H9 (cell line): ENCODE measurements at regions not wholly inside any gene's neighbourhood (a gene's known extent, or its start where the extent isn't known, plus 50 kb on each side); places are given as distances from the start of the nearest gene placed in this dataset.

Experiments used
- DNase-seq: peaks from one replicate; pipeline ENCODE4 v3.0.0-alpha.2; 2017
- H2AFZ ChIP-seq: one replicate; pipeline ENCODE4 v1.6.1; 2013; ENCODE audit warnings: mild to moderate bottlenecking, low read length, control low read depth, moderate library complexity
- H2AK5ac ChIP-seq: 2 replicates; pipeline ENCODE4 v1.6.1; 2013; ENCODE audit warnings: low read length, control low read depth, mixed read lengths; ENCODE audit not compliant: insufficient read length
- H2BK120ac ChIP-seq: one replicate; pipeline ENCODE4 v1.6.1; 2013; ENCODE audit warnings: low read depth, mild to moderate bottlenecking, low read length, control low read depth, inconsistent platforms; ENCODE audit not compliant: poor library complexity, severe bottlenecking
- H2BK12ac ChIP-seq: 2 replicates; pipeline ENCODE4 v1.6.1; 2013; ENCODE audit warnings: low read length, control low read depth, mixed read lengths, low read depth; ENCODE audit not compliant: insufficient read length
- H2BK15ac ChIP-seq: 2 replicates; pipeline ENCODE4 v1.6.1; 2013; ENCODE audit warnings: low read depth, low read length, control low read depth
- H2BK20ac ChIP-seq: one replicate; pipeline ENCODE4 v1.6.1; 2013; ENCODE audit warnings: low read depth, mild to moderate bottlenecking, low read length, control low read depth, inconsistent platforms; ENCODE audit not compliant: poor library complexity, severe bottlenecking
- H2BK5ac ChIP-seq: 2 replicates; pipeline ENCODE4 v1.6.1; 2013; ENCODE audit warnings: low read length, control low read depth, mixed read lengths; ENCODE audit not compliant: insufficient read length
- H3K14ac ChIP-seq: 2 replicates; pipeline ENCODE4 v1.6.1; 2013; ENCODE audit warnings: low read length, control low read depth; ENCODE audit not compliant: insufficient read depth
- H3K18ac ChIP-seq: 2 replicates; pipeline ENCODE4 v1.6.1; 2013; ENCODE audit warnings: low read depth, mild to moderate bottlenecking, mixed read lengths, low read length, control low read depth; ENCODE audit not compliant: insufficient read length
- H3K23ac ChIP-seq: 2 replicates; pipeline ENCODE4 v1.6.1; 2013; ENCODE audit warnings: low read length, control low read depth, mixed read lengths, low read depth; ENCODE audit not compliant: insufficient read length
- H3K23me2 ChIP-seq: 2 replicates; pipeline ENCODE4 v1.6.1; 2013; ENCODE audit warnings: low read depth, mild to moderate bottlenecking, mixed read lengths, low read length, control low read depth; ENCODE audit not compliant: insufficient read length, poor library complexity, severe bottlenecking
- H3K27ac ChIP-seq: 2 replicates; pipeline ENCODE4 v1.5.1; 2013; ENCODE audit warnings: low read length, control low read depth, mixed read lengths, low read depth; ENCODE audit not compliant: insufficient read length
- H3K27me3 ChIP-seq: 2 replicates; pipeline ENCODE4 v1.6.1; 2013; ENCODE audit warnings: low read length, control low read depth, inconsistent platforms; ENCODE audit not compliant: insufficient read depth
- H3K4ac ChIP-seq: 2 replicates; pipeline ENCODE4 v1.6.1; 2013; ENCODE audit warnings: low read depth, mild to moderate bottlenecking, control low read depth, inconsistent platforms, low read length, moderate library complexity
- H3K4me1 ChIP-seq: 2 replicates; pipeline ENCODE4 v1.6.1; 2013; ENCODE audit warnings: low read length, control low read depth, inconsistent platforms; ENCODE audit not compliant: insufficient read depth
- H3K4me2 ChIP-seq: 2 replicates; pipeline ENCODE4 v1.6.1; 2013; ENCODE audit warnings: low read length, control low read depth, mixed read lengths; ENCODE audit not compliant: insufficient read length, insufficient read depth
- H3K56ac ChIP-seq: 2 replicates; pipeline ENCODE4 v1.6.1; 2013; ENCODE audit warnings: low read depth, mild to moderate bottlenecking, mixed read lengths, low read length, control low read depth; ENCODE audit not compliant: insufficient read length
- H3K79me1 ChIP-seq: 2 replicates; pipeline ENCODE4 v1.6.1; 2013; ENCODE audit warnings: low read depth, mild to moderate bottlenecking, moderate library complexity, low read length, control low read depth, inconsistent platforms; ENCODE audit not compliant: insufficient read depth, poor library complexity, severe bottlenecking
- H3K79me2 ChIP-seq: 2 replicates; pipeline ENCODE4 v1.6.1; 2013; ENCODE audit warnings: low read length, control low read depth, inconsistent platforms; ENCODE audit not compliant: insufficient read depth
- H3K9ac ChIP-seq: 2 replicates; pipeline ENCODE4 v1.6.1; 2013; ENCODE audit warnings: low read length, control low read depth, mixed read lengths; ENCODE audit not compliant: insufficient read length; ENCODE audit errors: extremely low read depth
- H3K9me3 ChIP-seq: one replicate; pipeline ENCODE4 v1.6.1; 2013; ENCODE audit warnings: low read depth, low read length, inconsistent platforms; ENCODE audit not compliant: control insufficient read depth
- H3T11ph ChIP-seq: one replicate; pipeline ENCODE4 v1.6.1; 2013; ENCODE audit warnings: mild to moderate bottlenecking, low read length, control low read depth, inconsistent platforms
- H4K20me1 ChIP-seq: one replicate; pipeline ENCODE4 v1.6.1; 2013; ENCODE audit not compliant: control insufficient read depth, insufficient read length, insufficient read depth
- H4K5ac ChIP-seq: 2 replicates; pipeline ENCODE4 v1.6.1; 2013; ENCODE audit warnings: low read depth, mild to moderate bottlenecking, mixed read lengths, low read length, control low read depth; ENCODE audit not compliant: insufficient read length
- H4K8ac ChIP-seq: replicated peaks from 2 replicates; pipeline ENCODE4 v1.6.1; 2013; ENCODE audit warnings: low read length, control low read depth, mixed read lengths, low read depth; ENCODE audit not compliant: insufficient read length
- H4K91ac ChIP-seq: 2 replicates; pipeline ENCODE4 v1.6.1; 2013; ENCODE audit warnings: low read depth, mild to moderate bottlenecking, moderate library complexity, mixed read lengths, low read length, control low read depth; ENCODE audit not compliant: insufficient read length
- H3K27ac Mint-ChIP-seq, 3 experiments: 2 replicates in 2 of 3; 3 replicates in 1 of 3; pipeline ENCODE4 v1.8.0; 2020 to 2021; ENCODE audit warnings: mixed read lengths in 3 of 3, mild to moderate bottlenecking in 1 of 3, moderate library complexity in 1 of 3
- H3K27me3 Mint-ChIP-seq: 2 replicates; pipeline ENCODE4 v1.8.0; 2021; ENCODE audit warnings: low read depth, mild to moderate bottlenecking, moderate library complexity, mixed read lengths
- H3K36me3 Mint-ChIP-seq, 3 experiments: 2 replicates in 2 of 3; 3 replicates in 1 of 3; pipeline ENCODE4 v1.8.0; 2020 to 2021; ENCODE audit warnings: low read depth in 3 of 3, mixed read lengths in 3 of 3; ENCODE audit not compliant: insufficient read depth in 1 of 3
- H3K4me1 Mint-ChIP-seq, 2 experiments: 2 replicates each; pipeline ENCODE4 v1.8.0; 2020; ENCODE audit warnings: mixed read lengths in 2 of 2
- H3K4me3 Mint-ChIP-seq, 2 experiments: 2 replicates in 1 of 2; 3 replicates in 1 of 2; pipeline ENCODE4 v1.8.0; 2020 to 2021; ENCODE audit warnings: mild to moderate bottlenecking in 2 of 2, mixed read lengths in 2 of 2, moderate library complexity in 1 of 2
- H3K9me3 Mint-ChIP-seq, 2 experiments: 2 replicates in 1 of 2; 3 replicates in 1 of 2; pipeline ENCODE4 v1.8.0; 2020; ENCODE audit warnings: mild to moderate bottlenecking in 2 of 2, mixed read lengths in 2 of 2, moderate library complexity in 1 of 2
- WGBS: extraction: QIAGEN DNeasy Blood & Tissue Kit; methylation state at CpG from one replicate; pipeline ENCODE4 v1.1.7; 2013; ENCODE audit warnings: missing lambda C conversion rate, low lambda C conversion rate, mixed read lengths; ENCODE audit not compliant: insufficient read length; ENCODE audit errors: extremely low coverage; 5-methylcytosine and 5-hydroxymethylcytosine counted together
- TF ChIP-seq, protein P1 (sequence below): fragments of 200-600 bp; sonication (generic); conservative IDR thresholded peaks from 3 replicates; pipeline ENCODE4 v1.8.0; 2021; ENCODE audit warnings: antibody characterized with exemption, mild to moderate bottlenecking

DNA sequence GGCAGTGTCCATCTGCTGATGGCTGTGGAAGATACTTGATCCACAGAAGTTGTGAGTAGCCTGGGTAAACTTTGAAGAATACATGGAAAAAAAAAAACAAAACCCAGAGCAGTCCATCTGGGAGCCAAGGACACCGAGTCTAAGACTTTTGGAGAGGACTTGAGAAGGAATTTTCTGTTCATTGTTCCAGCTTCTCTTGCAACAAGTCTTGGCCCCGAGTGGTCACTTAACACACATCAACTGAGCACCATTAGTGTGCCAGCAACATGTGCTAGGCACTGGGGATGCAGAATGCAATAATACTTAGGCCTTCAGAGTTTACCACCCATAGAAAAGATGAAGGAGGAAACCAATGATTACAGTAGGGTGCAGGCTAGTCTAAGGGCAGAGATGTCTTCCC, 266.7 kb downstream of the EMP1 start:
- Histone ChIP-seq H4K20me1 (no peaks in the 10 kb centered on the region), H3K4ac (no peak overlapping the region), H3K9me3 (no peaks in the 10 kb centered on the region), H3K9ac (no peak overlapping the region), H3K4me1 (no peaks in the 10 kb centered on the region), H2AK5ac (no peak overlapping the region), H3K79me2 (no peaks in the 10 kb centered on the region), H3K14ac (no peak overlapping the region), H3K4me2 (no peak overlapping the region), H2BK120ac (no peak overlapping the region), H3K23ac (no peak overlapping the region), H4K8ac (no peak overlapping the region), H3T11ph (no peak overlapping the region), H3K79me1 (no peaks in the 10 kb centered on the region), H3K18ac (no peak overlapping the region), H2BK5ac (no peak overlapping the region), H3K56ac (no peak overlapping the region), H2BK15ac (no peak overlapping the region), H3K23me2 (no peaks in the 10 kb centered on the region), H2BK20ac (no peak overlapping the region), H2AFZ (no peak overlapping the region), H3K27me3 (no peaks in the 10 kb centered on the region), H4K91ac (no peak overlapping the region), H3K27ac (no peak overlapping the region), H2BK12ac (no peak overlapping the region), H4K5ac (no peak overlapping the region)
- Mint-ChIP-seq H3K4me3 (no peak overlapping the region), H3K9me3 (no peaks in the 10 kb centered on the region), H3K27me3 (no peaks in the 10 kb centered on the region; the same call in 1 of the 2 replicates), H3K27ac (no peak overlapping the region), H3K4me1 (no peaks in the 10 kb centered on the region), H3K36me3 (no peaks in the 10 kb centered on the region)
- no CpG with 5 or more reads among the region's 2 CpGs for WGBS
- TF ChIP-seq, protein P1, sequence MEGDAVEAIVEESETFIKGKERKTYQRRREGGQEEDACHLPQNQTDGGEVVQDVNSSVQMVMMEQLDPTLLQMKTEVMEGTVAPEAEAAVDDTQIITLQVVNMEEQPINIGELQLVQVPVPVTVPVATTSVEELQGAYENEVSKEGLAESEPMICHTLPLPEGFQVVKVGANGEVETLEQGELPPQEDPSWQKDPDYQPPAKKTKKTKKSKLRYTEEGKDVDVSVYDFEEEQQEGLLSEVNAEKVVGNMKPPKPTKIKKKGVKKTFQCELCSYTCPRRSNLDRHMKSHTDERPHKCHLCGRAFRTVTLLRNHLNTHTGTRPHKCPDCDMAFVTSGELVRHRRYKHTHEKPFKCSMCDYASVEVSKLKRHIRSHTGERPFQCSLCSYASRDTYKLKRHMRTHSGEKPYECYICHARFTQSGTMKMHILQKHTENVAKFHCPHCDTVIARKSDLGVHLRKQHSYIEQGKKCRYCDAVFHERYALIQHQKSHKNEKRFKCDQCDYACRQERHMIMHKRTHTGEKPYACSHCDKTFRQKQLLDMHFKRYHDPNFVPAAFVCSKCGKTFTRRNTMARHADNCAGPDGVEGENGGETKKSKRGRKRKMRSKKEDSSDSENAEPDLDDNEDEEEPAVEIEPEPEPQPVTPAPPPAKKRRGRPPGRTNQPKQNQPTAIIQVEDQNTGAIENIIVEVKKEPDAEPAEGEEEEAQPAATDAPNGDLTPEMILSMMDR: no peak
- no peak for DNase-seq
